Heart right ventricle (tissue), 16 donors: ENCODE measurements at regions not wholly inside any gene's neighbourhood (a gene's known extent, or its start where the extent isn't known, plus 50 kb on each side); places are given as distances from the start of the nearest gene placed in this dataset.

Experiments
- ATAC-seq, 8 donors: fragments of 200-7000 bp; cut with Tn5 transposase; one replicate each; pipeline ENCODE4 v1.9.1; 2020; ENCODE audit warnings: mild to moderate bottlenecking in 8 of 8, moderate library complexity in 8 of 8, moderate number of reproducible peaks in 1 of 8
- DNase-seq, 2 donors: peaks; one replicate each; pipeline ENCODE4 v3.0.0-alpha.2; 2020
- H3K27ac ChIP-seq, 10 donors: fragments of 200-600 bp; sonication (generic) in 2 of 10; one replicate each; pipeline versions ENCODE4 v1.5.0 to v1.8.0; 2020 to 2022; ENCODE audit warnings: mild to moderate bottlenecking in 3 of 10
- H3K27me3 ChIP-seq, 7 donors: fragments of 200-600 bp; one replicate each; pipeline ENCODE4 v1.8.0; 2021 to 2022; ENCODE audit warnings: mild to moderate bottlenecking in 2 of 7
- H3K36me3 ChIP-seq, 9 donors: fragments of 200-600 bp; sonication (generic) in 1 of 9; one replicate each; pipeline versions ENCODE4 v1.5.0 to v1.8.0; 2020 to 2022; ENCODE audit warnings: mild to moderate bottlenecking in 2 of 9
- H3K4me1 ChIP-seq, 9 donors: fragments of 200-600 bp; sonication (generic) in 1 of 9; one replicate each; pipeline versions ENCODE4 v1.5.0 to v1.8.0; 2020 to 2022; ENCODE audit warnings: mild to moderate bottlenecking in 4 of 9
- H3K4me3 ChIP-seq, 10 donors: fragments of 200-600 bp; sonication (generic) in 2 of 10; one replicate each; pipeline versions ENCODE4 v1.5.0 to v1.8.0; 2020 to 2022; ENCODE audit warnings: mild to moderate bottlenecking in 7 of 10, moderate library complexity in 2 of 10
- H3K9me3 ChIP-seq, 11 donors: fragments of 200-600 bp in 10 of 11; sonication (generic) in 2 of 11; one replicate each; pipeline versions ENCODE4 v1.5.0 to v1.8.0; 2013 to 2022; ENCODE audit warnings: mild to moderate bottlenecking in 2 of 11, control low read depth in 1 of 11, moderate library complexity in 1 of 11
- WGBS, 2 donors: extraction: QIAGEN DNeasy Blood & Tissue Kit; methylation state at CpG; one replicate each; pipeline ENCODE4 v1.1.7; 2013; ENCODE audit warnings: inconsistent platforms in 1 of 2; 5-methylcytosine and 5-hydroxymethylcytosine counted together
- intact Hi-C, 10 donors: fragments of 100-400 bp; cut with DNase I; formaldehyde crosslinking; loops; one replicate each; pipeline versions ENCODE4 v1.11.1 to v1.14.2; 2022
- TF ChIP-seq, protein P1 (sequence below), 9 donors: fragments of 200-600 bp; sonication (generic) in 2 of 9; IDR thresholded peaks; one replicate each; pipeline versions ENCODE4 v1.5.0 to v1.8.0; 2021 to 2022; ENCODE audit warnings: antibody characterized with exemption in 9 of 9, mild to moderate bottlenecking in 5 of 9, moderate library complexity in 1 of 9
- donor health status: Arrhythmogenic right ventricular cardiomyopathy.
- donor health status: ischemic (EF 13 %, LVEDD 7.1; RV severe dilation, severe dysfunction).
- donor health status: healthy with polysubstance abuse.
- donor health status: DM: no; HTN: yes; CAD: no.
- donor health status: DM: no; HTN: no; CAD: no.
- donor health status: ischemic (EF 25% LVEDD 6.9; RV normal size, moderate dysfunction).
- donor health status: ischemic (EF 25% LVEDD 5.7; RV mildly dilated, moderate dysfunction).
- donor health status: healthy.
- donor health status: DM: yes; HTN: yes; CAD: no.
- donor health status: Ischemic cardiomyopathy.
- donor health status: ischemic (EF 35%, LVEDD 5.7; RV mildly dilated, moderate dysfunction).
- donor health status: nonischemic (EF 11% LVEDD 7.7; RV severe dilation, severe dysfunction).
- donor health status: DM: yes; HTN: yes; CAD: no.
- donor health status: PGD.
- donor health status: ischemic (EF 29% LVEDD 5.4; RV normal size, mild dysfunction).
- donor health status: nonischemic (EF 23%, LVEDD 6.1; RV moderate dilation, normal function).

DNA sequence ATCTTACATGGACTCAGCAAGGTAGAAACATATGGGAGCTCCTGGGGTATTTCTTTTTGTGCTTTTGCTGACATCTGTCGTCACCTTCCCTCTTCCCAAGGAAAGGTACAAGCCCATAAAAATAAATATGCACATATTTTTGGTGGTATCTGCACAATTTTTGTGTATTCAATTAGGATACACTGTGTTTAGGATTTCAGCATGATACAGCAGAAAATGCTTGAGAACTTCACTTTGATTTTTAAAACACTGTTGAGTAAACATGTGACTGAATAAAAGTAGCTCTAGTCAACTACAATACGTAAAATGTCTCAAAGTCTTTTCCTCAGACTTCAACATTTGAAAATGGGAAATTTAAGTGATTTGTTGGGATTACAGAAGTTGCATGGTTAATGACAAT, 99.4 kb upstream of the SPANXC start:
- ATAC-seq (no peak), DNase-seq (no peak)
- H3K9me3 ChIP-seq, result peaks cover 0 to 3% (median 0%) of the 10 kb centered on the region in 11 donors
- intact Hi-C loops, result no loop called here
- H3K36me3 ChIP-seq, result no peaks in the 10 kb centered on the region
- no peaks in the 10 kb centered on the region for H3K4me1 ChIP-seq
- no peak overlapping the region for H3K27ac ChIP-seq
- 60 to 65% methylated on average over 2 of the region's 2 CpGs for WGBS, 2 donors
- H3K4me3 ChIP-seq, result no peak overlapping the region
- TF ChIP-seq, protein P1, sequence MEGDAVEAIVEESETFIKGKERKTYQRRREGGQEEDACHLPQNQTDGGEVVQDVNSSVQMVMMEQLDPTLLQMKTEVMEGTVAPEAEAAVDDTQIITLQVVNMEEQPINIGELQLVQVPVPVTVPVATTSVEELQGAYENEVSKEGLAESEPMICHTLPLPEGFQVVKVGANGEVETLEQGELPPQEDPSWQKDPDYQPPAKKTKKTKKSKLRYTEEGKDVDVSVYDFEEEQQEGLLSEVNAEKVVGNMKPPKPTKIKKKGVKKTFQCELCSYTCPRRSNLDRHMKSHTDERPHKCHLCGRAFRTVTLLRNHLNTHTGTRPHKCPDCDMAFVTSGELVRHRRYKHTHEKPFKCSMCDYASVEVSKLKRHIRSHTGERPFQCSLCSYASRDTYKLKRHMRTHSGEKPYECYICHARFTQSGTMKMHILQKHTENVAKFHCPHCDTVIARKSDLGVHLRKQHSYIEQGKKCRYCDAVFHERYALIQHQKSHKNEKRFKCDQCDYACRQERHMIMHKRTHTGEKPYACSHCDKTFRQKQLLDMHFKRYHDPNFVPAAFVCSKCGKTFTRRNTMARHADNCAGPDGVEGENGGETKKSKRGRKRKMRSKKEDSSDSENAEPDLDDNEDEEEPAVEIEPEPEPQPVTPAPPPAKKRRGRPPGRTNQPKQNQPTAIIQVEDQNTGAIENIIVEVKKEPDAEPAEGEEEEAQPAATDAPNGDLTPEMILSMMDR (IDR thresholded peaks at IDR 0.05), result no peak
- no peaks in the 10 kb centered on the region for H3K27me3 ChIP-seq

DNA sequence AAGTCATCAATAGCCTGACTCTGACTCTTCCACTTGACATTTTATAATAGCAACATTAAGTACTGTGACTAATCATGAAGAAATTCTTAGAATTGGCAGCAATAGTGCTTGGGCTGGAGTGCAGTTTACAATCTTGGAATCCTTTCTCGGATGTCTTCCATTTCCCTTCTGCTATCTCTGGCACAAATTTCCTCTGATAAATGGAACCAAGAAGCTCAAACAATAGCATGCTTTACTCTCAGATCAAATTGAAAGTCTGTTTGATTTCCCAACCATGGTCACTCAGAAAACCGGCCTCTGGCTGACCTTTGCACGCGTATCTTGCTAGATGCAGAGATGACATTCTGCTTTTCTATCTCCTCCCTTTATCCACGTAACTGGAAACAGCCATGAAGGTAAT, 99.0 kb upstream of the SPANXC start:
- H3K4me3 ChIP-seq, result no peak overlapping the region
- no peaks in the 10 kb centered on the region for H3K4me1 ChIP-seq
- TF ChIP-seq, protein P1 (IDR thresholded peaks at IDR 0.05), result no peak
- H3K27me3 ChIP-seq, result no peaks in the 10 kb centered on the region
- no peaks in the 10 kb centered on the region for H3K36me3 ChIP-seq
- H3K9me3 ChIP-seq, result peaks cover 0 to 3% (median 0%) of the 10 kb centered on the region in 11 donors
- H3K27ac ChIP-seq, result no peak overlapping the region
- intact Hi-C loops, result no loop called here
- WGBS, 2 donors, result 41 to 42% methylated on average over 5 of the region's 5 CpGs
- peak in 4 of 8 donors; percentile 45 to 74 (median 66) for ATAC-seq
- peak in 1 of 2 donors; percentile 3 for DNase-seq

DNA sequence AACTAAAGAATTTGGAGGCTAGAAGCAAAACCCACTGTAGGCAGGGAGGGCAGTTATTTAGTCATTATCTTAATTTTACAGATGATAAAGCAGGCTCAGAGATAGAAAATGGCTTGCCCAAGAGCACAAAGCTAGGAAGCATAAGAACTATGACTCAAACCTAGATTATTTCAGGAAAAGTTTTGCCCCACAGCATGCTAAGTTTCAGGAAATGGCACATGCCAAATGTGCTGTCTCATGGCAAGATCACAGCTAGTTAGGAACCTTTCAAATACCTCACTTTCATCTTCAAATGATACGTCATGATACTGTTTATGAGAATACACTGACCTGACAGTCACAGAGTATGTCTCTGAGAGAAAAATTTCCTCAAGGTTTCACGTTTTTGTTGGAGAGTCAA, 78.5 kb upstream of the SPANXC start:
- H3K4me3 ChIP-seq, result no peak overlapping the region

DNA sequence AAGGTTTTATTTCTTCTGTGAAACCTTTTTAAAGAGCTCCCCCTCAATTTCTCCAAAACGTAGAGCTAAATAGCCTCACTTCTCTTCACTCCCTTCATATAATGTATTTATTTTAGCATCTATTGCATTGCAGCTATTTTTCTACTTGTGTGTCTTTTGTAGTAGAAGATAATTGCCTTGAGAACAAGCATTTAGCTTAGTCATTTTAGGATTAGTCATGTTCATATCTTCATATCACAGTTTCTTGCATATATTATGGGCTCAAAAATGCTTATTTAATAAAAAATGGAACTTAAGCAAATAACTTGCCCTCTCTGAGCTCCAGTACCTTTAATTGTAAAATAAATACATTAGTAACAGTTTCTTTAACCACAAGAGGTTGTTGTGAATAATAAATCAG, 72.1 kb upstream of the SPANXC start:
- no peaks in the 10 kb centered on the region for H3K36me3 ChIP-seq
- TF ChIP-seq, protein P1 (IDR thresholded peaks at IDR 0.05), result no peak
- 67 to 74% methylated on average over 1 of the region's 1 CpG for WGBS, 2 donors
- intact Hi-C loops, result loop anchor here in 1 of 10 donors (10.0 kb wide), 1 partner anchor 60 kb away; no protein-coding TSS in a partner anchor
- no peak overlapping the region for H3K4me3 ChIP-seq
- H3K27ac ChIP-seq, result no peak overlapping the region
- ATAC-seq (no peak), DNase-seq (no peak)
- H3K27me3 ChIP-seq, result no peaks in the 10 kb centered on the region
- H3K9me3 ChIP-seq, result no peaks in the 10 kb centered on the region
- H3K4me1 ChIP-seq, result no peaks in the 10 kb centered on the region

More for the DNA sequence above, 78.5 kb upstream of the SPANXC start:
- no peaks in the 10 kb centered on the region for H3K9me3 ChIP-seq
- H3K27me3 ChIP-seq, result no peaks in the 10 kb centered on the region
- TF ChIP-seq, protein P1 (IDR thresholded peaks at IDR 0.05), result no peak
- H3K4me1 ChIP-seq, result no peaks in the 10 kb centered on the region
- intact Hi-C loops, result no loop called here
- DNase-seq, result no peak
- no peak overlapping the region for H3K27ac ChIP-seq
- no peaks in the 10 kb centered on the region for H3K36me3 ChIP-seq
- 78 to 83% methylated on average over 2 of the region's 2 CpGs for WGBS, 2 donors
- ATAC-seq, result no peak
